ENCODE measurements at regions not wholly inside any gene's neighbourhood (a gene's known extent, or its start where the extent isn't known, plus 50 kb on each side); places are given as distances from the start of the nearest gene placed in this dataset.

GRCh38 chr15:95742836-95743235 lies 587.7 kb upstream of the NR2F2 start:
- TF ChIP-seq EZH2 (IDR thresholded peaks at IDR 0.05; ENCODE audit: insufficient read depth, poor library complexity, severe bottlenecking) (no peak), EZH2phosphoT487 (IDR thresholded peaks at IDR 0.05; ENCODE audit: insufficient read depth, low read depth) (no peak)

Data from GM23248 (cell line).